ENCODE measurements at regions not wholly inside any gene's neighbourhood (a gene's known extent, or its start where the extent isn't known, plus 50 kb on each side); places are given as distances from the start of the nearest gene placed in this dataset.

DNA sequence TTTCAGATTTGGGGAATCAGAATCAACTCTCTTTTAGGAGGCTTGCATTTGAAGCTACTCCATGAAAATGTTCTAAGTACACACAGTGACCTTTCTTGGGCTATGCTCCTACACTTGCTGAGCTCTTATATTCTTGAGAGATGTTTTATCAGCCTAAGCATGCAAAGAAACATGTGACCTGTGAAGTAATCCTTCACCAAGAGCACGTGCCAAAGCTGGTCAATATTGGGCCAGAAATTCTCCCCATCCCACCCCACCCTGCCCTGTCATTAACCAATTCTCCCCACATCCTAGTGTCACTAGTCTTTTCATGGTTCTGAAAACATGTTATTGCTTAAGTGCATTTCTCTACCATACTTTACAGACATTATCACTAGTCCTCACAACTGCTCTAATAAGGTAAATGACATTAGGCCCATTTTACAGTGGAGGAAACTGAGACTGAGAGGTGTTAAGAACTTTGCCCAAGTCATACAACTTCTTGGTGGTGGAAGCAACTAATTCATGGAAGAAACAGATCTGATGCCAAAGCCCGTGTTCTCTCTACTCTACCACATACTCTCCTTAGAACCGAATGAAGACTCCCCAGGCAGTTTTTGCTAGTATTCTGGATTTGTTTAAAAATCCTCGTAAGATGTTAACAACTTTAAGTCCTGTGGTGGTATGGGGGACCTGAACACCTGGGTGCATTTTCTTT is 200.6 kb downstream of the PTEN start:
- DNase-seq (ENCODE audit: low read depth) = no peak
- TF ChIP-seq, protein P1, sequence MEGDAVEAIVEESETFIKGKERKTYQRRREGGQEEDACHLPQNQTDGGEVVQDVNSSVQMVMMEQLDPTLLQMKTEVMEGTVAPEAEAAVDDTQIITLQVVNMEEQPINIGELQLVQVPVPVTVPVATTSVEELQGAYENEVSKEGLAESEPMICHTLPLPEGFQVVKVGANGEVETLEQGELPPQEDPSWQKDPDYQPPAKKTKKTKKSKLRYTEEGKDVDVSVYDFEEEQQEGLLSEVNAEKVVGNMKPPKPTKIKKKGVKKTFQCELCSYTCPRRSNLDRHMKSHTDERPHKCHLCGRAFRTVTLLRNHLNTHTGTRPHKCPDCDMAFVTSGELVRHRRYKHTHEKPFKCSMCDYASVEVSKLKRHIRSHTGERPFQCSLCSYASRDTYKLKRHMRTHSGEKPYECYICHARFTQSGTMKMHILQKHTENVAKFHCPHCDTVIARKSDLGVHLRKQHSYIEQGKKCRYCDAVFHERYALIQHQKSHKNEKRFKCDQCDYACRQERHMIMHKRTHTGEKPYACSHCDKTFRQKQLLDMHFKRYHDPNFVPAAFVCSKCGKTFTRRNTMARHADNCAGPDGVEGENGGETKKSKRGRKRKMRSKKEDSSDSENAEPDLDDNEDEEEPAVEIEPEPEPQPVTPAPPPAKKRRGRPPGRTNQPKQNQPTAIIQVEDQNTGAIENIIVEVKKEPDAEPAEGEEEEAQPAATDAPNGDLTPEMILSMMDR (conservative IDR thresholded peaks at IDR 0.05; ENCODE audit: control insufficient read depth, insufficient read depth, low read depth, low read length) = no peak
- H3K4me3 ChIP-seq (ENCODE audit: control insufficient read depth, low read depth, low read length) = no peak overlapping the region

DNA sequence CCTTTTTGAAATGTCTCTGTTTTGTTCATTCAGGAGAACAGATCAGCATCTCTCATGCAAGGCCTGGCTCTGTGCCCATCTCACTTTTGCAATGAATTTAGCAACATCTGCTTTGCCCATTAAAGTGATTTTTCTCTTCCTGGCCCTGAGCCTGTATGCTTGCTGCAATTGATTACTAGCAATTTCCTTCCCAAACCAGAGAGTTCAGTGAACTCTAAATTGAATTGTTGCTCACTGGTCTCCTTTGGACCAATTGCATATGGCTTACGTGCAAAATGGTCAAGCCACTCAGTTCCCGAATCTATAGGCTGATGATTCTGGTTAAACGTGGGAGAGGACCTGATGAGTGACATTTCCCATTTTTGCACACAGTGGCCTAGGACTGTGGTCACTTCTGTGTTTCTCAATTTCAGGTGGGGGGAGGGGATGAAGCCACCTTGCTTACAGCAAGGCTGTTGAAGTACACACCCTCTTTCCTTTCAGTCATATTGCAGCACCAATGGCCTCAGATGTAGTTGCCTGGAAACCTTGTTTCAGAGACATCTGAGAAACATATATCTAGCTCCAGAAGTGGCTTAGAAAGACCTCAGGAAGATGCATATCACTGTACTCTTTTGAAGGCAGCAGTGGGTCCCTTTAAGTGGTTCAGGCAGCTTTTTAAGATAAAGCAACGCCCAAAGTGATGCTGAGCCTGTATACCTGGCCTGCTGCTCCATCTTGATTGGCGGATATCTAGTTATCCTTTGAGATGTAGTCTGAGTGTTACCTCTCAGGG is 201.4 kb downstream of the PTEN start:
- H3K4me3 ChIP-seq (ENCODE audit: control insufficient read depth, low read depth, low read length) = no peak overlapping the region
- TF ChIP-seq, protein P1 (conservative IDR thresholded peaks at IDR 0.05; ENCODE audit: control insufficient read depth, insufficient read depth, low read depth, low read length) = no peak
- peak; percentile 92 for DNase-seq (ENCODE audit: low read depth)

DNA sequence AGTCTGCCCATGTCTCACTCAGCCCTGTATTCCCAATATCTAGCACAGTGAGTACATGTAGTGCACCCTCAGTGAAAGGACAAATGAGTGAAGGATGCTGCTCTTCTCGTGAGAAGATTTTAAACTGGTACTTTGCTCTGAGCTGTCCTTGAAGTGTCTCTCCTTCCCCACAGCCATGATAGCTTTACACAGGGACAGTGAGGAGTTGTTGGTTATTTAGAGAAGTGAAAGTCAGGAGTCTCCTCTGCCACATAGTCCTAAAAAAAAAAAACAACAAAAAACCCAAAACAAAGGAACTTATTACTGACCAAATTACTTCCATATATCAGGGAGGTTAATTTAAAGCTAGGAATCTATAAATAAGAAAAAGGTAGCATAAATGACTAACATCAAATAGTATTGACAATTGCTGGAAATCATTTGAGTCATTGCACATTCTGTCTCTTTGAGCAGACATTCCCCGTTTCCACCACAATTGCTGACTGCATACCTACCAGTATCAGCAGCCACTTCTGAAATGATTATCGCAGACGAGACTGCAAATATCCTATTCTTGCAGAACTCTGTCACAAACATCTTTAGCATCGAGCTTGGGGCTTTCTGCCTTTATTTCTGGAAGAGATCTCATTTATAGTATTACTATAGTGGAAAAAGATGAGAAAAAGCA is 202.1 kb downstream of the PTEN start:
- no peak overlapping the region for H3K4me3 ChIP-seq (ENCODE audit: control insufficient read depth, low read depth, low read length)
- TF ChIP-seq, protein P1 (conservative IDR thresholded peaks at IDR 0.05; ENCODE audit: control insufficient read depth, insufficient read depth, low read depth, low read length) = no peak
- no peak for DNase-seq (ENCODE audit: low read depth)

DNA sequence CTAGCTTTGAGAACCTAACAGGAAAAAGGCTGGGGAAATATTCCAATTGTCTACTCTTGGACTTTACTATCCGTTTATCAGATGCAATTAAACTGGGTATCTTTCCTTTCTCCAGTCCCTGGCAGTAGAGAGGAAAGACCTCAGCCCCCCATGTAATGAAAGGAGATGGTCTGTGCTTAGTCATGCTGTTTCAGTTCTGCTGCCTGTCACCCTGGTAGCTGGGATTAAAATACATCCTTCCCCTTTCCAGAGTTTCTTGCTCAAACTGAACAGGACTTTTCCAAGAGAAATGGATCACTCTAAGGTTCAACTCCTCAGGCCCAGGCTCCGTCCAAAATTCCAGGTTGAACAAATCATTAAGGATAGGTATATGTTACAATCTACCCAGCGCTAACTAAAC is 202.9 kb downstream of the PTEN start:
- TF ChIP-seq, protein P1 (conservative IDR thresholded peaks at IDR 0.05; ENCODE audit: control insufficient read depth, insufficient read depth, low read depth, low read length) = no peak
- no peak for DNase-seq (ENCODE audit: low read depth)
- H3K4me3 ChIP-seq (ENCODE audit: control insufficient read depth, low read depth, low read length) = no peak overlapping the region

DNA sequence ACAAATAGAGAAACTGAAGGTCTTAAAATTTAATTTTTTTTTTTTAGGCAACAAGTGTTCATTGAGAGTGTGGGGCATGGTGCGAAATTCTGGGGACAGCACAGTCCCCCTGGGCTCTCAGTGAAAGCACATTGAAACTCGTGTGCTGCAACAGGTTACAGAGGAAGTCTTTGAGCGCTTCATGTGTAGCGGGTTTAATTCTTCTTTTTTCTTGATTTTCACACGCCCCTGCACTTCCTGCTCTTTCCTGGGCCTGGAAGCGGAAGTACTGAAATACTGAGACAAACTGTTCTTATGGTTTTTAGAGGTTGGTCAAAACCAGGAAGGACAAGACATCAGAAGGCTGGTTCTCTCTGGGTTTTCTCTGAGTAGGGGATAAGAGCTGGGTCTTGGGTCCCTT is 203.5 kb downstream of the PTEN start:
- H3K4me3 ChIP-seq (ENCODE audit: control insufficient read depth, low read depth, low read length) = no peak overlapping the region
- TF ChIP-seq, protein P1 (conservative IDR thresholded peaks at IDR 0.05; ENCODE audit: control insufficient read depth, insufficient read depth, low read depth, low read length) = no peak
- no peak for DNase-seq (ENCODE audit: low read depth)

DNA sequence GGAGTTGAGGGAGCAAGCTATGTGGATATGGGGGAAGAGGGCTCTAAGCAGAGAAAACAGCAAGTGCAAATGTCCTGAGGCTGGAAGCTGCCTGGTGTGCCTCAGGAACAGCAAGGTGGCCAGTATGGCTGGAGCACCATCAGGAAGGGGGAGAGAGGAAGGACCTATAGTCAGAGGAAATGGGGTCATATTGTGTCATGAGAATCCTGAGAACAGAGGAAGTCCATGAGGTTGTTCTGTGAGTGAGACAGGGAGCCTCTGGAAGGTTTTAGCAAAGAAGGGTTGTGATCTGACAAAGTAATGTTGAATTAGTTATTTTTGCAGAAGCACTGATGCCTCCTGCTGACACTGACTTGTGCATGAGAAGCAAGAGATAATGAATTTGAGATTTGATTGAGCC is 204.3 kb downstream of the PTEN start:
- DNase-seq (ENCODE audit: low read depth) = no peak
- TF ChIP-seq, protein P1 (conservative IDR thresholded peaks at IDR 0.05; ENCODE audit: control insufficient read depth, insufficient read depth, low read depth, low read length) = no peak
- no peak overlapping the region for H3K4me3 ChIP-seq (ENCODE audit: control insufficient read depth, low read depth, low read length)
